NB4 (cell line): ENCODE measurements at regions not wholly inside any gene's neighbourhood (a gene's known extent, or its start where the extent isn't known, plus 50 kb on each side); places are given as distances from the start of the nearest gene placed in this dataset.
A peak's percentile ranks its signal among the peaks of the same experiment; 100 is the strongest.

Experiments
- DNase-seq: peaks from one replicate; pipeline ENCODE4 v3.0.0; 2010; ENCODE audit warnings: low read depth
- H3K4me3 ChIP-seq: one replicate; pipeline ENCODE4 v1.5.1; 2011; ENCODE audit warnings: mild to moderate bottlenecking, low read depth, low read length, moderate library complexity
- MYC ChIP-seq: IDR thresholded peaks from 2 replicates; pipeline ENCODE4 v1.6.1; 2011; ENCODE audit warnings: low read depth, low read length
- POLR2A ChIP-seq: IDR thresholded peaks from 2 replicates; pipeline ENCODE4 v1.6.1; 2011; ENCODE audit warnings: mild to moderate bottlenecking; ENCODE audit not compliant: insufficient read length; ENCODE audit errors: extremely low read depth
- TF ChIP-seq, protein P1 (sequence below): IDR thresholded peaks from 2 replicates; pipeline ENCODE4 v1.6.1; 2011; ENCODE audit warnings: low read depth, low read length
- TF ChIP-seq, protein P2 (sequence below): IDR thresholded peaks from one replicate; pipeline ENCODE4 v1.5.1; 2012; ENCODE audit warnings: low read depth, low read length

DNA sequence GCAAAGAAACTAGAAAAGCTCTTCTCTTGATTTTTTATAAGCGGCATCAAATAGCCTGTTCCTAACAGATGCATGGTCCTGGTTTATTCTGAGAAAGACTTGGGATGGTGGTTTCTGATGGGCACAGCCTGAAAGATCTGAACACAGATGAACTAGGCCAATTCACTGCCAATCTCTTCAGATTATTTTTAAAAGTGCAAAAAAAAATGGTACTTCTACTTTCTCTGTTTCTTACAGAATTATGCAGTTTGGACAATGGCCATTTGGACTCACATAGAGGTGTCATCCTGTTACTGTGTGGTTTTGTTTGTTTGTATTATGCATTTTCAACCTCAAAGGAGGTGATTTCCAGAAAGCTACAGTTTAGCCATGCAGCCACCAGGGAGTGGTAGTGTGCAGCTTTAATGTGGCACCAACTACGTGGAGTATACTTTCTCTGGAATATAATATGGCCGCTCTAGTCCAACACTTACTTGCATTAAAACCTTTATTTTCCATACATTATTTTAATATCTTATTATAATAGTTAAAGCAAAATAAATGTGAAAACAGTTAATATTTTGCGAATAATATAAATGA lies 469.8 kb upstream of the KIRREL3 start:
- TF ChIP-seq, protein P1, sequence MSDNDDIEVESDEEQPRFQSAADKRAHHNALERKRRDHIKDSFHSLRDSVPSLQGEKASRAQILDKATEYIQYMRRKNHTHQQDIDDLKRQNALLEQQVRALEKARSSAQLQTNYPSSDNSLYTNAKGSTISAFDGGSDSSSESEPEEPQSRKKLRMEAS: no peak
- TF ChIP-seq MYC (no peak), POLR2A (no peak)
- TF ChIP-seq, protein P2, sequence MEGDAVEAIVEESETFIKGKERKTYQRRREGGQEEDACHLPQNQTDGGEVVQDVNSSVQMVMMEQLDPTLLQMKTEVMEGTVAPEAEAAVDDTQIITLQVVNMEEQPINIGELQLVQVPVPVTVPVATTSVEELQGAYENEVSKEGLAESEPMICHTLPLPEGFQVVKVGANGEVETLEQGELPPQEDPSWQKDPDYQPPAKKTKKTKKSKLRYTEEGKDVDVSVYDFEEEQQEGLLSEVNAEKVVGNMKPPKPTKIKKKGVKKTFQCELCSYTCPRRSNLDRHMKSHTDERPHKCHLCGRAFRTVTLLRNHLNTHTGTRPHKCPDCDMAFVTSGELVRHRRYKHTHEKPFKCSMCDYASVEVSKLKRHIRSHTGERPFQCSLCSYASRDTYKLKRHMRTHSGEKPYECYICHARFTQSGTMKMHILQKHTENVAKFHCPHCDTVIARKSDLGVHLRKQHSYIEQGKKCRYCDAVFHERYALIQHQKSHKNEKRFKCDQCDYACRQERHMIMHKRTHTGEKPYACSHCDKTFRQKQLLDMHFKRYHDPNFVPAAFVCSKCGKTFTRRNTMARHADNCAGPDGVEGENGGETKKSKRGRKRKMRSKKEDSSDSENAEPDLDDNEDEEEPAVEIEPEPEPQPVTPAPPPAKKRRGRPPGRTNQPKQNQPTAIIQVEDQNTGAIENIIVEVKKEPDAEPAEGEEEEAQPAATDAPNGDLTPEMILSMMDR: peak; percentile 57
- no peak overlapping the region for H3K4me3 ChIP-seq
- peak; percentile 26 for DNase-seq

DNA sequence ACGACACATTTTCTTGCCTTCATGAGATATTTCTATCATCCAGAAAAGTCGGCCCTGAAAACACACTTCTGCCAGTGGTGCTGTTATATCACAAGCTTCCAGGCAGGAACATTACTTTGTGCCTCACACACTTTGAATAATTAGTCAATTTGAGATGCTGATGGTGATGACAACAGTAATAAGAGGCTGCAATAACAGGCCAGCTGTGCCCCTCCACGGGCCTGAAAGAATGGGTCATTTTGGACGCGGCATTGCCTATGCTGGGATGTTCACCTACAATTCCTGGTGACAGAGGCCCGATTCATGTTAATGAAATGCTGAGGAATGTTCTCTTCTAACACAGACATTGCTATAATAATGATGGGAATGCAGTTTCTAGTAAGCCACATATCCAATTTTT lies 463.8 kb upstream of the KIRREL3 start:
- no peak for DNase-seq
- no peak overlapping the region for H3K4me3 ChIP-seq
- TF ChIP-seq MYC (no peak), POLR2A (no peak)
- TF ChIP-seq, protein P1: no peak
- TF ChIP-seq, protein P2: no peak

DNA sequence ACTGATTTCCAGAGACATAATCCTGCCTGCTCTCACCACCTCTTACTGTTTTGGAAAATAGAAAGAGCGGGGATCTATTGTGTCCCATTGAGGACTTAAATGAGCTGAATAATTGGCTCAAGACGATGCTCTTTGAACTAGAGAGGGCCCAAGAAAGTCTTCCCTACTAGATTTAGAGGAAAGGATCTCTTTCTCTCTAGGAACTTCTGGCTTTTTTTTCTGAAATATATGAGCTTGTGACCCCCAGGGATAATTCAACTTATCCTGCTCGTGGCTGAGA lies 461.4 kb upstream of the KIRREL3 start:
- DNase-seq: no peak
- H3K4me3 ChIP-seq: no peak overlapping the region
- TF ChIP-seq, protein P2: no peak
- TF ChIP-seq MYC (no peak), POLR2A (no peak)
- TF ChIP-seq, protein P1: no peak

DNA sequence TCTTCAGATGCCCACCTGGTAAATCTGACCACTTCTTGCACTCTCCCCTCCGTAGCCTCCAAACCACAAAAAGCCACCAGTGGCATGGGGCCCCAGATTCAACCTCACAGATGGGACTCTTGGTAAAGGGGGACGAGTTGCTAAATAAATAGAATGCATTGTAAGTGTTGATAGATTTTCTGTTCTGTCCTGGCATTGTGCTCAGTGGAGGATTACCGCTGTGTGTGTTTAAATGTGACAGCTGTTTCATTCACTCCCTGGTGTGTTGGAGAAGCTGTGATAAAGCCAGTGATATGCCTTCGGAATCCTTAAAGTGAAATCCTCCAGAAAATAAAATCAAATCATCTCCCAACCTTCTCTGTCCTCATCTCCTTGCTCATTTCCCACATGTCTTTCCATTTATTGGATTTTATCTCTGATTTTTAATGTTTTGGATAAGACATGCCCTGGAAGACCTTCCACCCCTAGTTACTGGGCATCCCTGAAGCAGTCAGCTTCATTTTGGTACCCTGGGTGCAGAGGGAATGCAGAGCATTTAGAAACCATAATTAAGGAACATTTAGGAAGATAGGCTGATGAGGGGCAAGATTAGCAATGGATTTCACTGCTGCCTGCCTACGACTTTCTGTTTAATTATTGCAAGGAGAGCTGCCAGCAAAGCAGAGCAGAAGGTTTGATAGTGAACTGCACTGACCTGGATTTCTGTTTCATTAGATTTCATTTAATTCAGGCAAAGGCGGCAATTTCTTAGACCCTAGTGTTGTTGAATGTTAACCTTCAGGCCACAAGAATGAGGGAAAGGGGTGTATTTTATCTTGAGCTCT lies 460.9 kb upstream of the KIRREL3 start:
- TF ChIP-seq, protein P1: no peak
- no peak for TF ChIP-seq MYC
- TF ChIP-seq, protein P2: no peak
- no peak for TF ChIP-seq POLR2A
- no peak overlapping the region for H3K4me3 ChIP-seq
- no peak for DNase-seq

DNA sequence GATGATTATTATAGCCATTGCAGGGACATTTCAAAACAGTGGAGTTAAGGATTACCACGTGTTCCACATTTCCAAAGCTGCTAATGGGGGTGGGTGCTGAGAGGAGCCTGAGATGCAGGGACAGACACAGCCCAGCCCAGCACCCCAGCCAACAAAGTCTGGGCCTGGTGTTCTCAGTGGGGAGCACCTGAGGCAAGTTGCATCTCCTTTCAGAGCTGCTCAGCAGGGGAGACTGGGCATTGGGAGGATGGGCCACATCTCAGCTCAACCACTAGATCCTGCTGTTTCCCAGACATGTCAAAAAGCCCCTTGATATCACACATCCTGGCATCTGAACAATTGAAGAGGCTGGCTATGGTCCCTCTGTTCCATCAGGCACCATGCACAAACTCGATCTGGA lies 458.0 kb upstream of the KIRREL3 start:
- DNase-seq: no peak

More for the DNA sequence above, 458.0 kb upstream of the KIRREL3 start:
- TF ChIP-seq, protein P1: no peak
- no peak for TF ChIP-seq MYC
- TF ChIP-seq, protein P2: no peak
- no peak for TF ChIP-seq POLR2A
- no peak overlapping the region for H3K4me3 ChIP-seq
